ES-I3 (cell line): ENCODE measurements at regions not wholly inside any gene's neighbourhood (a gene's known extent, or its start where the extent isn't known, plus 50 kb on each side); places are given as distances from the start of the nearest gene placed in this dataset.

ENCODE experiments used
- H3K36me3 ChIP-seq: 2 replicates; pipeline ENCODE4 v1.6.1; 2013; ENCODE audit warnings: mild to moderate bottlenecking, low read length, control low read depth, moderate library complexity; ENCODE audit not compliant: insufficient read depth
- H3K4me1 ChIP-seq: 2 replicates; pipeline ENCODE4 v1.6.1; 2013; ENCODE audit warnings: mild to moderate bottlenecking, control low read depth, low read length; ENCODE audit not compliant: insufficient read depth
- H3K9ac ChIP-seq: 2 replicates; pipeline ENCODE4 v1.6.1; 2013; ENCODE audit warnings: low read depth, mild to moderate bottlenecking, low read length, moderate library complexity
- H3K9me3 ChIP-seq: 2 replicates; pipeline ENCODE4 v1.6.1; 2013; ENCODE audit warnings: mild to moderate bottlenecking, low read length, moderate library complexity; ENCODE audit not compliant: control insufficient read depth, insufficient read depth

DNA sequence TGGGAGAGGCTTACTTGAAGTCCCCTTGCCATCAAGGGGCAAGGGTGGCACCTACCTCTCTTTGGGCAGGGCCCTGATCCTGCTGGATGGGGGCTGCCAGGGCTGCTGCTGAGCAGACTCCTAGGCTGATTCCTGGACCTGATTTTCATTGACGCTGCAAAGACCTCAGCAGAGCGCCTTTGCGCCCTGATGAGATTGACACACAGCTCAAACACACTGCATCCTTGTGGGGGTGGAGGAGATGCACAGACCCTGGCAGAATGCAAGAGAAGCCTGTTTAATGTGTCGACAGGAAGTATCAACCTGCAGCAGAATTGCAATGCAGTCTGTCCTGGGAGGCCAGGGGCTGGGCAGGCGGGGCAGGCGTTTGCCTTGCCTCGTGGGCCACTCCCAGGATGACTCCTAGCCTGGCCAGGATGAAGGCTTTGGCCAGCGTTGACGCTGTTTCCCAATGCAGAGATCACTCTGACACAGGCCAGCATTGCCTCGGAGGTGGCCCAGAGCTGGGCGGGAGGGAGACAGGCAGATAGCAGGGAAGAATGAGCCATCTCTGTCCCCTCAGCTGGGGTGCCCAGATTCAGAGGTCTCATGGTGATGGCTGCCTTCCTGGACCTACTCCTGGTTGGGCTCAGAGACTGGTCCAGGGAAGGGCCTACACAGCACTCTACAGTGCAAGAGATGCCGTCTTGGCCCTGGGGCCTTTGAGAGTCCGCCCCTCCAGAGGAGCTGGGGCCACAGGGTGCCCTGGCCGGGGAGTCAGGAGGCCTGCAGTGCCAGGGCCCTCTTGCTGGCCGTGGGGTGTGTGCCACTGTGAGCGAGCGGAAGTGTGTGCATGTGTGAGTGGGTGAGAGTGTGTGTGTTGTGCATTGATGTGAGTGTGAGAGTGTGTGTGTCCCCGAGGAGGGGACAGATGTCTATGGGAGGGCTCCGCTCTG lies 108.3 kb downstream of the KIF26A start:
- Histone ChIP-seq H3K36me3 (no peaks in the 10 kb centered on the region), H3K9me3 (peaks cover 4% of the 10 kb centered on the region; the same call in 1 of the 2 replicates), H3K9ac (no peak overlapping the region), H3K4me1 (no peaks in the 10 kb centered on the region)

- peaks cover 4% of the 10 kb centered on the region; the same call in 1 of the 2 replicates for H3K9me3 ChIP-seq
- no peaks in the 10 kb centered on the region for H3K4me1 ChIP-seq
- no peaks in the 10 kb centered on the region for H3K36me3 ChIP-seq
- no peak overlapping the region for H3K9ac ChIP-seq
These were observed 109.2 kb downstream of the KIF26A start for GRCh38 chr14:104247336-104248202.

DNA sequence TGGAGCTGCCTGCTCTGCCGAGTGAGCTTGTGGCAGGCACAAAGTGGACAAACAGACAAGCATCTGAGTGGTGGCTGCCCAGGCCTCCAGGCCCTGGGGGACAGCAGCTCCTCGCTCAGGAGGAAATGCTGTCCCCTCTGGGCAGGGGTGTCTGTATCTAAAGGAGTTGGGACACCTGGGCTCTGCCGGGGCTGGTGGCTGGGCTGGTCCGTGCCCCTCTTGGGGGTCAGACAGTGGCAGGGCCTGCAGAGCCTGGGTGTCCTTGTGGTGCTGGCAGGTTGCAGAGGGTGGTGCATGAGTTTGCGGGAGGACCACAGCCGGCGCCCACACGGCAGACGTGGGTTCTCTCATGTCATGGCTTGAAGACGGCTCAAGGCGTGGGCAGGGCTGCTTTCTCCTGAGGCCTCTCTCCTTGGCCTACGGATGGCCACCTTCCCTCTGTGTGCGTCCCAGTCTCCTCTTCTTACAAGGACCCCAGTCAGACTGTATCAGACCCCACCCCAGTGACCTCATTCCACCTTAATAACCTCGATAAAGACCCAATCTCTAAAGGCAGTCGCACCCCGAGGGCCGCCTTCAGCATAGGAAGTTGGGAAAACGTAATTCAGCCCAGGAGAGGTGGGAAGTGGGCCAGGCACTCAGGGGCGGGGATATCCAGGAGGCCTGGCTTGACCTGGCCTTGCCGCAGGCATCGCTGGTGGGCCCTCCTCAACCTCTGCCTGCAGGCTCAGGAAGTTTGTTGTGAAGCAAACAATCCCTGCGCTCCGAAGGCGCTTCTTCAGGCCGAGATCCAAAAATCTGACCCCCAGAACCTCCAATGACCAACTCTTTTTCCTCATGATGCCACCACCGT lies 110.0 kb downstream of the KIF26A start:
- H3K36me3 ChIP-seq: no peaks in the 10 kb centered on the region
- peaks cover 4% of the 10 kb centered on the region; the same call in 1 of the 2 replicates for H3K9me3 ChIP-seq
- no peak overlapping the region for H3K9ac ChIP-seq
- H3K4me1 ChIP-seq: no peaks in the 10 kb centered on the region

DNA sequence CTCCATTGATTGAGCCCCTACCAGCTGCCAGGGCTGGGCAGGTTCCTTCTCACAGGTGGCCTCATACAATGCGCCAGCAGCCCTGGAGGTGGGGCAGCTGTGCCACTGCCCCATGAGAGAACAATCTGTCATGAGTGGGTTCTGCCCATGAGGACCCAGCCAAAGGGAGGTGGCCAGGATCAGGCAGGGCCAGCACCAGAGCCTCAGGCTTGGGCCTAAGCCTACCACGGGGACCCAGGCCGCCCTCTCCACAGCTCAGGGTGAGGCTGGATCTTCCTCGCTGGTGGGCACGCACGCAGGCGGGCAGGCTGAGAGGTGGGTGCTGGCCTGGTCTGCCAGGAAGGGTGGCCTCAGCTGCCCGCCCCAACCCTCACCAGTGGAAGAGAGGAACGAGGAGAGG lies 110.7 kb downstream of the KIF26A start:
- H3K9me3 ChIP-seq: peaks cover 4% of the 10 kb centered on the region; the same call in 1 of the 2 replicates
- H3K4me1 ChIP-seq: no peaks in the 10 kb centered on the region
- H3K36me3 ChIP-seq: no peaks in the 10 kb centered on the region
- no peak overlapping the region for H3K9ac ChIP-seq

GRCh38 chr14:104249706-104250105 lies 111.3 kb downstream of the KIF26A start:
- H3K4me1 ChIP-seq: no peaks in the 10 kb centered on the region
- H3K9ac ChIP-seq: no peak overlapping the region
- H3K36me3 ChIP-seq: no peaks in the 10 kb centered on the region
- peaks cover 4% of the 10 kb centered on the region; the same call in 1 of the 2 replicates for H3K9me3 ChIP-seq

DNA sequence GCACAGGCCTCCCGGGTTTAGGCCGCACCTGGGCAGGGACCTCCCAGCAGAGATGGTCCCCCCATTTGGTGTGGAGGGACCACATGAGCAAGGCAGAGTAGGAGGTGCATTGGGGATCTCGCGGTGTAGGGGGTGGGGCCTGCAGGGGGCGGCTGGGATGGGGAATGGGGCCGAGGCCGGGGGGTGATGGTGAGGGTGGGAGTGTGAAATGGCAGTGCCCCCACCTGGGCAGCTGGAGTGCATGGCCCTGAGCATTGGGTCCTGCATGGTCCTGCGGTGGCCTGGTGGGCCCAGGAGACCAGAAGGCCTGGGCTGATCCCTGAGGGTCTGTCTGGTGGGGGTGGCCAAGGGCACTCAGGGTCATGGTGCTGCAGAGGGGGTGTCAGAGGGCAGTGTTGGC lies 111.8 kb downstream of the KIF26A start:
- no peaks in the 10 kb centered on the region for H3K4me1 ChIP-seq
- no peak overlapping the region for H3K9ac ChIP-seq
- peaks cover 4% of the 10 kb centered on the region; the same call in 1 of the 2 replicates for H3K9me3 ChIP-seq
- H3K36me3 ChIP-seq: no peaks in the 10 kb centered on the region

DNA sequence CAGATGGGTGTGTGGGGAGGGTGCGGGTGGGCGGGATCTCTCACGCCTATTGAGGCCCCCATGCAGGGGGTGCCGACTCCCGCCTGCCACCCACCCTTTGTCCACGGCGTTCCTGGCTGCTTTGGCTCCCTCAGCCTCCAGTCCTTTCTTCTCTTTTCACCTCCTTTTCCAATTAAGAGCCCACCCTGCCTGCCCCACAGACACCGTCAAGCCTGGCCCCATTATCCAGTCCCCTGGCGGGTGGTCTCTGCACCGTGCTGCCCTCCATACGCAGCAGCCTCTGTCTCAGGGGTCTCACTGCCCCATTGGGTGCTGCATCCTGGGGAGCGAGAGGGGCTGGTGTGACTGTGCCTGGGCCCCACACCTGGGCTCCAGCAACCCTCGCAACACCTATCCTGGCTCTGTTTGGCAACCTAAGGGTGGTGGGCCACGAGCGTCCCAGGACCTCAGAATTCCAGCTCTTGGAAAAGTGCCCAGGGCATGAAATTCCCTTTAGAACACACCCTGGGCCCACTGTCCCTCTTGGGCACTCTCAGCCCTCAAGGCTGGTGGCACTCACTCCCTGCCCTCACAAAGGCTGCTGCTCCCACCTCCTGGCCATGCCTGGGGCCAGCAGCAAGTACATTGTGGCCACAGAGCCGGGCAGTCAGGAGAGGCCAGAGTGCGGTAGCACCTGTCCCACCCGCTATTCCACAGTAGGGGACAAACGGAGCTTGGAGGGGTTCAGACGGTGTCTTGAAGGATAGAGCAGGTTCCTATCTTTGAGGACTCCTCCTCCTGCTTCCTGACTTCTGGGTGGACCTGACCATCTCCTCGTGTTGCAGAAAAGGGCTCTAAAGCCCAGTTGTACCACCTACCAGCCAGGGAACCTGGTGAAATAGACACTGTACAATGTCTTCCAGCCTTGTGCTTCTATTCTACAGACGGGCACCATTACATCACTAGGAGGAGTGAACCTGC lies 114.1 kb downstream of the KIF26A start:
- Histone ChIP-seq H3K9me3 (no peaks in the 10 kb centered on the region), H3K36me3 (no peaks in the 10 kb centered on the region), H3K9ac (no peak overlapping the region), H3K4me1 (no peaks in the 10 kb centered on the region)

GRCh38 chr14:104253223-104253822 lies 114.9 kb downstream of the KIF26A start:
- no peaks in the 10 kb centered on the region for H3K4me1 ChIP-seq
- H3K36me3 ChIP-seq: no peaks in the 10 kb centered on the region
- no peaks in the 10 kb centered on the region for H3K9me3 ChIP-seq
- H3K9ac ChIP-seq: no peak overlapping the region

DNA sequence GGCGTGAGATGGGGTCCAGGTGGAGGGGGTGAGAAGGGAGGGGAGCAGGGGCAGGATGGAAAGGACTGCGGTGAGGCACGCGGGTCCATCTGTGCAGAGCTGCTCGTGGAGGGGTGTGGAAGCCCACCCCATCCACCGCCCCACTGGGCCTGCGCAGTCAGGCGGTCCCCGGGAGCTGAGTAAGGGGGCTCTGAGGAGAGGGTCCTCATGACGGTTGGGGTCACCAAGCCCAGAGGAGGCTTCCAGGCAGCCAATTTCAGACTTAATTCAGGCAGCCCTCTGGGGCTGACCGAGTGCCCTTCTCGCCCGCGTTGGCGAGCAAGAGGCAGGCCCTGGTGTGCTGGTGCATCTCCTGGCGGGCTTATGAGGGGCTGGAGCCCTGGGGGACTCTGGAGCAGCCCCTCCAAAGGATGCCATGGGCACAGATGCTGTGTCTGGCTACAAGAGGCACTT lies 115.5 kb downstream of the KIF26A start:
- no peak overlapping the region for H3K9ac ChIP-seq
- H3K9me3 ChIP-seq: no peaks in the 10 kb centered on the region
- H3K36me3 ChIP-seq: no peaks in the 10 kb centered on the region
- H3K4me1 ChIP-seq: no peaks in the 10 kb centered on the region

- no peaks in the 10 kb centered on the region for H3K4me1 ChIP-seq
- H3K9ac ChIP-seq: no peak overlapping the region
- H3K36me3 ChIP-seq: no peaks in the 10 kb centered on the region
- no peaks in the 10 kb centered on the region for H3K9me3 ChIP-seq
These were observed 116.5 kb downstream of the KIF26A start for GRCh38 chr14:104254735-104255400.

- Histone ChIP-seq H3K9me3 (no peaks in the 10 kb centered on the region), H3K4me1 (no peaks in the 10 kb centered on the region), H3K36me3 (no peaks in the 10 kb centered on the region), H3K9ac (no peak overlapping the region)
These were observed 117.6 kb downstream of the KIF26A start for GRCh38 chr14:104256025-104256424.
